ENCODE measurements at regions not wholly inside any gene's neighbourhood (a gene's known extent, or its start where the extent isn't known, plus 50 kb on each side); places are given as distances from the start of the nearest gene placed in this dataset.

GRCh38 chr3:137061186-137061585 lies 103.4 kb downstream of the IL20RB start:
- no peak for DNase-seq (ENCODE audit: low spot score)

GRCh38 chr3:137062250-137062649 lies 104.5 kb downstream of the IL20RB start:
- DNase-seq (ENCODE audit: low spot score): no peak

- DNase-seq (ENCODE audit: low spot score): no peak
These were observed 107.6 kb downstream of the IL20RB start for GRCh38 chr3:137065381-137065780.

- DNase-seq (ENCODE audit: low spot score): no peak
These were observed 108.3 kb downstream of the IL20RB start for GRCh38 chr3:137066092-137066491.

DNA sequence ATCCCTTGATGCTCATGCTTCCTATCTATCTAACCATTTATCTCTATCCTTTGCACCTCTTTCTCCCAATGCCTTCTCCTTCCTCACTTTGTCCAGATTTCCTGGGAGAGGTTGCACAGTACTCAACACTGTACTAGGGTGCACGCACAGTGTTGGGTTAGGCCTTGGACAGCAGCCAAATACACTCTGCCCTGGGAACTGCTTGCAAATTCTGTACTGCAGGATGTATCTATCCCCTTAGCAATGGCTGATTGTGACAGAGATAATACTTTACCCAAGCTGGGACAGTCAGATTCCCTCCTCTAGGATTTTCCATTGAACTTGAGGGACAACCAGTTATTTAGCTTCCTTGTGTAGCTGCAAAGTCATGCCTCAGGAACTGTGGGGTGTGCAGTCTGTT lies 113.3 kb downstream of the IL20RB start:
- DNase-seq (ENCODE audit: low spot score): peak; percentile 21

DNA sequence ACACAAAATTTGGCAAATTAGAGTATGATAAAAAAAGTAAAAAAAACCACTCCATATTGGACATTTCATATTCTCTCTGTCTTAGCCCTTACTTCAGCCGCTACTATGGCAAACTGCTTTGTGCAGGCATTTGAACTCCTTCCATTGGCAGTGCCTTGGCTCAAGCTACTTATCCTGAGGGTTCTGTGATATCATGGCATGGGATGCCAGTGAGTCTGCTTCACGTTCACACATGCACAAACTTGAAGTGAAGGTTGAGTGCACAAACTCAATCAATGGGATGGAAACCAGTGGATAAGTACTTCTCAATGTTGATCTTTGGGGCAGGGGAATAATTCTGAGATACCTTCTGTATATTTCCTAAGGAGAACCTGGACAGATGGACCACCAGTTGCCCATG lies 117.2 kb downstream of the IL20RB start:
- no peak for DNase-seq (ENCODE audit: low spot score)

DNA sequence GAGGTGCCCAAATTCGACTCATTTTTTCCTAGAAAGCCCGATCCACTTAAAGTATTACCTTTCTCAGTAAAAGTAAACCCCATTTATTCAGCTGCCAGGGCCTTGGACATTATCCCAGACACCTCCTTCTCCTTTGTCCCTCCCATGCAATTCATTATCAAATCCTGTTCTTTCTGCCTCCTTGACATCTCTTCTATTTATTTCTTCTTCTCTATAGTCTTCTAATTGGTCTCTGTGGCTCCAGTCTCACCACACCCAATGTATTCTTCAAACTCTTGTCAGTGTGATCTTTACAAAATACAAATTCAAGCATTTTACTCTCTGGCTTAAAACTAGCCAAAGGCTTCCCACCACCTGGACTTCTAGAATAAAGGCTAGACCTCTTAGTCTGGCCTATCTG lies 120.3 kb downstream of the IL20RB start:
- DNase-seq (ENCODE audit: low spot score): no peak

DNA sequence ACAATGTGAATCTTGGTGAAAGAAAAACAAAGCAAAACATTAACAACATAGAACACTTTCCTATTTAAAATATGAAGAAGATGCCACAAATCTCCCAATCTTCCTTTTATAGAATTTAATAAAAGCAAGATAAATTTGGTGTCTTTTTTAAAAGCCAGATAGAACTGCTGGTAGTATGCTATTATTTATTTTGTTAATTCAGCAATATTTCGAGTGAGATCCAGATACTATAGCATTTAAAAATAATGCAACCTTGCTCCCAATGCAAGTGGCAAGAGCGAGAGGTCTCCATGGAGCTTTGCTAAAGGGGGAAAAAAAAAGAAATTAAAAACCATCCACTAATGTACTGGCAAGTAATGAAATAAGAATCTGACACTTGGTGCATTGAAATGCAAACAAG lies 121.8 kb downstream of the IL20RB start:
- DNase-seq (ENCODE audit: low spot score): no peak

GRCh38 chr3:137081711-137082110 lies 123.9 kb downstream of the IL20RB start:
- DNase-seq (ENCODE audit: low spot score): no peak

DNA sequence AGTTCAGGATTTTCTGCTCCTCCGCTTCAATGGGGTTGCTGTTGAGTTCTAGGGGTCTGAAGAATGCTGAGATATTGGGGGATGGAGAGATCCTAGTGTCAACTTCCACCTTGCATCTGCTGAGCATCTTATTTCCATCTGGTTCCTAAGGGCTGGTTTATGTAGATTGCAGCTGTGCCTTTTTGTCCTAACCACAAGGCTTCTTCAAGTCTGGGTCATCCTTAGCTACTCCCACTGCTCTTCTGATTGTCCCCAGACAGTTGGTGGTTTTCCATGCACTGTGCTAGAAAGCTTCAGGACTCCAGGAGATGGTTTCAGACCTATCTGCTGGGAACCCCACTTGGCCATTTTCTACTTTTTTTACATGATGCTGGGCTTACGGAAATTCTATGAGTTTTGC lies 125.0 kb downstream of the IL20RB start:
- DNase-seq (ENCODE audit: low spot score): no peak

DNA sequence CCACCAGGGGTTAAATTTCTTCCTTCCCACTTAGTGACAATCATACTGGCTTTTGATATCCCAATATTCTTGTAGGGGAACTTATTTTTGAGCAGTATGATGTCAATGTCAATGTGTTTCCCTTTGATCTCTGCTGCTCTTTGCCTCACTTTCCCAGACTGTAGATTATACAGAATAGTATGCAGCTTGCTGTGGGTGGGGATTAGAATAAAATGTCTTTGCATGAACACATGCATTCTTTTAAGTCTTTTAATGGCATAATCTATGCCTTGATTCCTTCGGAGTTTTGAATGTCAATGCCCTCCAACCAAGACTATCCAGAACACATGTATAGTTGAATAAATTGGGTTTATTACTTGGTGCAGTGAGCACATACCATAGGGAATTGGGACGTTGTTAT lies 125.5 kb downstream of the IL20RB start:
- DNase-seq (ENCODE audit: low spot score): no peak

DNA sequence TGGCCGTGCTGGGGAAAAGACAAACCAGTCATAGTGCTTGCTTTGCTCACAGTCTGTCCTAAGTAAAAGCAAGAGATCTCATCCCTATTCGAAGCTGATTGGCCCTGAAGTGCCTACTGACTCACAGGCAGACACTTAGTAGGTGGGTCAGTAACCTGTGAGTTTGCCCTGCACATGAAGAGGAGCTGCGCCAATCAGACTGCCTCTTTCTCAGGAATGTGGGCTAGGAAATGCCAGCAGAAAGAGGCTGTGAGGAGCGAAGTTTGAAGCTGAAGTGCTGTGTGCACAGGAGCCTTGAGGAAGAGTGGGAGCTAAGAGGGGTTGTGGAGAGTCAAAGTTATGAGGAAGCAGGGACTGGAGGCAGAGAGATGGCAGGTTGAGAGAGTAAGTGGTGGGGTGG lies 126.8 kb downstream of the IL20RB start:
- no peak for DNase-seq (ENCODE audit: low spot score)

DNA sequence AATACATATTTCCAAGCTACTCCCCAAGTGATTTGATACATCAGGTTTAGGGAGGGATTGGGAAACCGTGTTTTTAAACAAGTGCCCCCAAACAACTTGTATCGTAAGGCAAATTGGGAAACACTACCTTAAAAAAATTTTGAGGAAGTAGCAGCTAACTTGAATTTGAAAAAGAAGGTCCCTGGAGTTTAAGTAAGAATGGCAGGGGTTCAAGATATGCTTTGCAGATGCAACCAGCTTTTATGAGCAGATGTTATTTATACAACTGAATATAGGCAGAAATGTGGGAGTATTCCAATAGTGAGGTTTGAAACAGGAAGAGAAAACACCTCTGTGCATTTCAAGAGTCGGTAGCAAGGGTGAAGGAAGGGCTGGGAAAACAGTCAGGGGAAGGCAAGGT lies 139.6 kb downstream of the IL20RB start:
- DNase-seq (ENCODE audit: low spot score): no peak

DNA sequence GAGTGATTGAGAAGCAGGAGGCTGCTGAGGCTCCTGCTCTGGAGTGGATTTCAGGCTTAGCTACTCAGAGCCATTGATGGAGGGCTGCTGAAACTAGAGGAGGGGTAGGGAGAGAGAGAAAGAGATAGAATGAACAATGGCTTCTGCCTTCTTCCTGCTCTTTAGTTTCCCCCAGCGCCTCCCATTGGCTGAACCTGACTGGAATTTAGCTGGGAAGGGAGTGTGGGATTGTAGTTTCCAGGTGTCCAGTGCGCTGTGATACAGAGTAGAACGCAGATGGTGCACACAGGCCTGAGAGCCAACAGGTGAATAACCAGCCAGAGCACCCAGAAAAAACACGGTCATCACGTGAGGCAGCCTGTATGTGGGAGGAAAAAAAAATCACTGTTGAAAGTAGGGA lies 140.1 kb downstream of the IL20RB start:
- no peak for DNase-seq (ENCODE audit: low spot score)

DNA sequence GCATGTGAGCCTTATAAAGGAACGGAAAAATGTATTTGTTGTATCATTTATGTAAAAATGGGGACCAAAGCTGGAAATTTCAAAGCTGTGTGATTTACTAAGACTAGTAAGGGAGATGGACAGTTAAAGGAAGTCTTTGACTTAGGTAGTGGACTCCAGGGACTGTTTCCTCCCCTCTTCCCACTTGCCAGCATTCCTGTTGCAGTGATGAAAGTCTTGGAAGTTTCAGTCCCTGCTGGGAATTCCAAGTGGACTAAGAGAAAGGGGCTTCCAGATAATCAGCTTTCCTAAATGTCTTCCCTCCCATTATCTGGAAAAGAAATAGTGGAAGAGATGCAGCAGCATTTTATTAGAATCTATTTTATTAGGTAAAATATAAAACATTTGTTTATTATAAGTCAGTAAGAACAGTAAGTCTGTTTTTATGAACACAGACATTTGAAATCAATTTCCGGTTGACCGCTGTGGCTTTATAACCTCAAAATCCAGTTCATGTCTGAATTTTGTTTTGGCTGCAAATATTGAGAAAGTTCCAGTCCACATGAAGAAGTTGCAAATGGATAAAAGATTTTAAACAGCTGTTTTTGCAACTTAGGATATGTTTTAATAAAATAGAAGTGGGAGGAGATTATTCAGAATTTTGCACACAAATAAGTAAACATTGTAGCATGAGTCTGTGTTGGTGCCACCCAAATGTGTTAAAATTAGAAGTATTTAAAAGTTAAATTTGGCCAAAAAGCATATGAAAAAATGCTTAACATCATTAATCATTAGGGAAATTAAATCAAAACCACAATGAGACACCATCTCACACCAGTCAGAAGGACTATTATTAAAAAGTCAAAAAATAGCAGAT lies 141.8 kb downstream of the IL20RB start:
- DNase-seq (ENCODE audit: low spot score): no peak

DNA sequence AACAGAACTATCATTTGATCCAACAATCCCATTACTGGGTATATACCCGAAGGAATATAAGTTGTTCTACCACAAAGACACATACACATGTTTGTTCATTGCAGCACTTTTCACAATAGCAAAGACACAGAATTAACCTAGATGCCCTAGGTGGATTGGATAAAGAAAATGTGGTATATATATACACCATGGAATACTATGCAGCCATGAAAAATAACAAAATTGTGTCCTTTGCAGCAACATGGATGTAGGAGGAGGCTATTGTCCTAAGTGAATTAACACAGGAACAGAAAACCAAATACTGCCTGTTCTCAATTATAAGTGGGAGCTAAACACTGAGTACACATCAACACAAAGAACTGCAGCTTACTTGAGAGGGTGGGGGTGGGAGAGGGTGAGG lies 142.5 kb downstream of the IL20RB start:
- DNase-seq (ENCODE audit: low spot score): no peak

DNA sequence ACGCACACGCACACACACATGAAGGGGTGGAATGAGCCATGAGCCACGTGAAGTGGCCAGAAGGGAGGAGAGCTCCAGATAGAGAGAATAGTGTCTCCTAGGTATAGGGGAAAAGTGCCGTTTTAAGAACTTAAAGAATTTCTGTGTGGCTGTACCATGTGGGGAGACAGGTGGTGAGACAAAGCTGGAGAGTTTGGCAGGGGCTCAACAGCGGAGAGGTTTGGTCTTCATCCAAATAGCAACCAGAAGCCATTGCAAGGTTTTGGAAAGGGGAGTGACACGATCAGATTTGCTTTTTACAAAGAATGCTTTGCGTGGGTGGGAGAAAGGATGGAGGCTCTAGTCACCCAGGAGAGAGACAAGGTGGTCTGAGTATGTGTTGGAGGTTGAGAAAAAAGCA lies 146.0 kb downstream of the IL20RB start:
- no peak for DNase-seq (ENCODE audit: low spot score)

- DNase-seq (ENCODE audit: low spot score): peak; percentile 29
These were observed 147.6 kb downstream of the IL20RB start for GRCh38 chr3:137105277-137105977.

GRCh38 chr3:137106612-137107240 lies 148.9 kb downstream of the IL20RB start:
- no peak for DNase-seq (ENCODE audit: low spot score)

GRCh38 chr3:137108699-137109440 lies 151.1 kb downstream of the IL20RB start:
- DNase-seq (ENCODE audit: low spot score): no peak

DNA sequence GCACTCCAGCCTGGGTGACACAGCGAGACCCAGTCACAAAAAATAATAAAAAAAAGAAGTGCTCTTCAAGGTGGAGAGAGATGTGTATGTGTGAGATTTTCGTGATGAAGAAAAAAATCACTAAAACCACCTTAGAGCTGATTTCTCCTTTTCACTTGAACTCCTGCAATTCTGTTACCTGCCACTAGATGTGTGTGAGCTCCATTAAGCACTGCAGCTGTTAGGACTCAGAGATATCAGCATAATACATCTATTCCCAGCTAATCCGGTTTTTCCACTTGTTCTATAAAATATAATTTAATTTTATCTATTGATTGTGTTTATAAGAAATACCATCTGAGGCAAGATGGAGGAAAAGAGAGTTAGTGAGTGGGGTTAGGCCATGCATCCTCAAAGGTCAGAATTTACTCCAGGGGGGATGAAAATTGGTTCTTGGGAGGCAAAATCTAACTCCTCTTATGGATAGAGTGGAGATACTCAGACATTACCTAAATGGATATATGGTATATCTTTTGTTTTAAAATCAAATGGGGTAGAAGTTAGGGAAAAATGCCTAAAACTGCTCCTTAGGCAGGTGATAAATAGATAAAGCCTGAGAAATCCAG lies 152.7 kb downstream of the IL20RB start:
- DNase-seq (ENCODE audit: low spot score): no peak

DNA sequence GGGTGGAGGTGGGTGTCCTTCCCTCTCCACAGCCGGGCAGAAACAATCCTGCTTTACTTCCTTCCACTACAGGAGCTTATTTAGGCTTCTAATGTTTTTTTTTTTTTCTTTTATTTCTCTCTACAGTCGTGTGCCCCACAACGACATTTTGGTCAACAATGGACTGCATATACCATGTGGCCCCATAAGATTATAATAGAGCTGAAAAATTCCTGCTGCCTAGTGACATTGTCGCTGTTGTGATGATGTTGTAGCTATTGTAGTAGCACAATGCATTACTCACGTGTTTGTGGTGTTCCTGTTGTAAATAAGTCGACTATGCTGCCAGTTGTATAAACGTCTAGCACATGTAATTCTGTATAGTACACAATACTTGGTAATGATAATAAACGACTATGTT lies 153.7 kb downstream of the IL20RB start:
- DNase-seq (ENCODE audit: low spot score): no peak
